ENCODE measurements at regions not wholly inside any gene's neighbourhood (a gene's known extent, or its start where the extent isn't known, plus 50 kb on each side); places are given as distances from the start of the nearest gene placed in this dataset.
A peak's percentile ranks its signal among the peaks of the same experiment; 100 is the strongest.

DNA sequence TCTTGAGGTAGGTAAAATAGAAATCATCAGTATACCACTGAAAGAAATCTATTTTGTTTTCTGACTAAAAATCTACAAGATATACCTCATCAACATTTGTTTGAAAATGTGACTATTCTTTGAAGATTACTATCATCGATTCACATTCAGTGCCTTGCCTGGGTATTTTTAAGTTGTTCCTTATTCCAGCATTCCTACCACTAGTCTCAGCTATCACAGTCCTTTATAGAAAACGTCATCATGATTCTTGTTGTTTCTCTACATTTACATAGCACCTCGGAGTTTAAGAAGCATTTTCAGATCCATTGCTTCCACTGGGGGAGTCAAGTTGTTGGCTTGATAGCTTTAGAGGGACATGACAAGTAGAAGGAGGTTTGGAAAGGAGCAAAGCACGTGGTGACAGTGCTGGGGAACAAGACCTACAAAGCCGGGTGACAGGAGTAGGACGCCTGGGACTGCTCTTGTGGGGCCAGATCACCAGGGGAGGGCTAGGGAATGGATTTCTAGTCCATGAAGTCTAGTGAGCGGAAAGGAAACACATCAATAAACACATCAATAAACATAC, 61.5 kb downstream of the HES1 start:
- Histone ChIP-seq H3K9me3 (ENCODE audit: control insufficient read depth, low read length) (no peaks in the 10 kb centered on the region), H3K4me1 (ENCODE audit: control insufficient read depth, insufficient read depth, low read length) (peaks cover 18% of the 10 kb centered on the region), H3K9ac (ENCODE audit: extremely low read depth, low read length, poor library complexity, severe bottlenecking) (no peak overlapping the region), H3K27me3 (ENCODE audit: control insufficient read depth, insufficient read depth, low read length, poor library complexity, severe bottlenecking) (no peaks in the 10 kb centered on the region), H3K4me3 (ENCODE audit: low read length) (no peak overlapping the region), H3K36me3 (ENCODE audit: control insufficient read depth, insufficient read depth, low read length) (no peaks in the 10 kb centered on the region), H3K27ac (ENCODE audit: low read depth, low read length) (no peak overlapping the region)
- peaks cover 4% of the 10 kb centered on the region for H3K27me3 Mint-ChIP-seq (ENCODE audit: insufficient read depth)
- H3K4me3 Mint-ChIP-seq: no peak overlapping the region
- no peaks in the 10 kb centered on the region for H3K9me3 Mint-ChIP-seq
- TF ChIP-seq, protein P1, sequence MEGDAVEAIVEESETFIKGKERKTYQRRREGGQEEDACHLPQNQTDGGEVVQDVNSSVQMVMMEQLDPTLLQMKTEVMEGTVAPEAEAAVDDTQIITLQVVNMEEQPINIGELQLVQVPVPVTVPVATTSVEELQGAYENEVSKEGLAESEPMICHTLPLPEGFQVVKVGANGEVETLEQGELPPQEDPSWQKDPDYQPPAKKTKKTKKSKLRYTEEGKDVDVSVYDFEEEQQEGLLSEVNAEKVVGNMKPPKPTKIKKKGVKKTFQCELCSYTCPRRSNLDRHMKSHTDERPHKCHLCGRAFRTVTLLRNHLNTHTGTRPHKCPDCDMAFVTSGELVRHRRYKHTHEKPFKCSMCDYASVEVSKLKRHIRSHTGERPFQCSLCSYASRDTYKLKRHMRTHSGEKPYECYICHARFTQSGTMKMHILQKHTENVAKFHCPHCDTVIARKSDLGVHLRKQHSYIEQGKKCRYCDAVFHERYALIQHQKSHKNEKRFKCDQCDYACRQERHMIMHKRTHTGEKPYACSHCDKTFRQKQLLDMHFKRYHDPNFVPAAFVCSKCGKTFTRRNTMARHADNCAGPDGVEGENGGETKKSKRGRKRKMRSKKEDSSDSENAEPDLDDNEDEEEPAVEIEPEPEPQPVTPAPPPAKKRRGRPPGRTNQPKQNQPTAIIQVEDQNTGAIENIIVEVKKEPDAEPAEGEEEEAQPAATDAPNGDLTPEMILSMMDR (conservative IDR thresholded peaks at IDR 0.05): peak; percentile 56
- WGBS, 2 experiments (ENCODE audit: insufficient coverage in 1 of 2, insufficient read length in 1 of 2): 89 to 91% methylated on average over 4 to 7 of the region's 7 CpGs
- H3K4me1 Mint-ChIP-seq: peaks cover 37% of the 10 kb centered on the region
- no peak overlapping the region for H3K27ac Mint-ChIP-seq
- DNase-seq: no peak
- no peaks in the 10 kb centered on the region for H3K36me3 Mint-ChIP-seq (ENCODE audit: low read depth)

DNA sequence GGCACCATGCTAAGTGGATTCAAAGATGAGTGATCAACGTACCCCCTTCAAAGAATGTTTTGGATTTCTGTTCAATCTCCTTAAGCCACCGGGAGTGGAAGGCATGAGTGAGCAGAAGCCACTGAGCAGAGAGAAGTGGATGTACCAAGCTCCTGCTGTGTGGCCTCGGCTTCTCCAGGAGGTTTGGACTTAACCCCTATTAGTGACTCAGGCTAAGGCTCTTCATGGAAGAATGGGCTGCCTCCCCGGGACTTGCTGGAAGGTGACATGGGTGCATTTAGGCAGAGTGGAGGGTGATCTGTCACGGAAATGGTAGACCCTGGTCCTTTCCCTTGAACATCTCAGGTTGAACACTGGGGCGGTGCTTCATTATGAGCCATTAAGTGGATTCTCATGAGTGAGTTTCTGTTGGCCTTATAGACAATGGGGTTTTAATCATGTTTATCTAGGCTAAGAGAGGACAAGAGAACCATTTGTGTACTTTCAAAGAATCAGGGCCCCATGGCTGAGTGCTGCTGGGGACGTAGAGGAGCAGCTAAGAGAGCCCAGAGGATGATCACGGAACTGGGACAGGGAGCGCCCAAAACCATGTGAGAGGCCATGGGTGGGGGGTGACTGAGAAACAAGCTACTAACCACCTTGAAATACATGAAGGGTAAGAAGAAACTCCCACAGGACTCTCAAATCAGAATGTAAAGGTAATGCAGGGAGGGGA, 62.2 kb downstream of the HES1 start:
- Mint-ChIP-seq H3K4me3 (no peak overlapping the region), H3K4me1 (peaks cover 37% of the 10 kb centered on the region), H3K36me3 (ENCODE audit: low read depth) (no peaks in the 10 kb centered on the region), H3K27me3 (ENCODE audit: insufficient read depth) (peaks cover 8% of the 10 kb centered on the region), H3K9me3 (no peaks in the 10 kb centered on the region), H3K27ac (no peak overlapping the region)
- H3K9ac ChIP-seq (ENCODE audit: extremely low read depth, low read length, poor library complexity, severe bottlenecking): no peak overlapping the region
- H3K36me3 ChIP-seq (ENCODE audit: control insufficient read depth, insufficient read depth, low read length): no peaks in the 10 kb centered on the region
- H3K27ac ChIP-seq (ENCODE audit: low read depth, low read length): no peak overlapping the region
- TF ChIP-seq, protein P1 (conservative IDR thresholded peaks at IDR 0.05): no peak
- 93 to 94% methylated on average over 8 to 9 of the region's 9 CpGs for WGBS, 2 experiments (ENCODE audit: insufficient coverage in 1 of 2, insufficient read length in 1 of 2)
- no peak overlapping the region for H3K4me3 ChIP-seq (ENCODE audit: low read length)
- peaks cover 6% of the 10 kb centered on the region for H3K27me3 ChIP-seq (ENCODE audit: control insufficient read depth, insufficient read depth, low read length, poor library complexity, severe bottlenecking)
- H3K4me1 ChIP-seq (ENCODE audit: control insufficient read depth, insufficient read depth, low read length): peaks cover 18% of the 10 kb centered on the region
- no peak for DNase-seq
- H3K9me3 ChIP-seq (ENCODE audit: control insufficient read depth, low read length): no peaks in the 10 kb centered on the region

DNA sequence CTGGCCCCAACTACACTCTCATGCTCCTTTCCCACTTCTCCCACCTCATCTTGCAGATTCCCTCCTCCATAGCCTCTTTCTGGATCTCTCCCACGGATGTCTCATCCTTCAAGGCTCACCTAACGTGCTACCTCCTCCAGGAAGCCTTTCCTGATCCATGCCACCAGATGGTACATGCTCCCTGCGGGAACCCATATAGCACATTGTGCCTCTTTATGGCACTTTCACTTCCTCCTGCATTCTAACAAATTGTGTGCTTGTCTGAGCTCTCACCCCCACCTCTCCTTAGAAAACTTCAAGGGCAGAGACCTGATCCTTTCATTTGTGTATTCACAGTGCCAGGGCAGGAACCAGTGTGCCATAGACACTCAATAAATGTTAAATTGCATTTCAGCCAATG, 63.0 kb downstream of the HES1 start:
- Mint-ChIP-seq H3K27ac (no peak overlapping the region), H3K4me1 (peaks cover 41% of the 10 kb centered on the region), H3K4me3 (no peak overlapping the region), H3K9me3 (no peaks in the 10 kb centered on the region), H3K36me3 (ENCODE audit: low read depth) (no peaks in the 10 kb centered on the region), H3K27me3 (ENCODE audit: insufficient read depth) (peaks cover 13% of the 10 kb centered on the region)
- peaks cover 13% of the 10 kb centered on the region for H3K27me3 ChIP-seq (ENCODE audit: control insufficient read depth, insufficient read depth, low read length, poor library complexity, severe bottlenecking)
- H3K36me3 ChIP-seq (ENCODE audit: control insufficient read depth, insufficient read depth, low read length): no peaks in the 10 kb centered on the region
- no peak overlapping the region for H3K4me3 ChIP-seq (ENCODE audit: low read length)
- WGBS, 2 experiments (ENCODE audit: insufficient coverage in 1 of 2, insufficient read length in 1 of 2): 88 to 91% methylated on average over 3 of the region's 3 CpGs
- TF ChIP-seq, protein P1 (conservative IDR thresholded peaks at IDR 0.05): no peak
- H3K27ac ChIP-seq (ENCODE audit: low read depth, low read length): no peak overlapping the region
- DNase-seq: no peak
- H3K4me1 ChIP-seq (ENCODE audit: control insufficient read depth, insufficient read depth, low read length): peaks cover 18% of the 10 kb centered on the region
- H3K9me3 ChIP-seq (ENCODE audit: control insufficient read depth, low read length): no peaks in the 10 kb centered on the region
- no peak overlapping the region for H3K9ac ChIP-seq (ENCODE audit: extremely low read depth, low read length, poor library complexity, severe bottlenecking)
